Esophagus muscularis mucosa (tissue), 4 donors: ENCODE measurements at regions not wholly inside any gene's neighbourhood (a gene's known extent, or its start where the extent isn't known, plus 50 kb on each side); places are given as distances from the start of the nearest gene placed in this dataset.

ENCODE experiments used
- DNase-seq: peaks from one replicate; pipeline ENCODE4 v3.0.0-alpha.2; 2017; ENCODE audit errors: extremely low spot score
- H3K27ac ChIP-seq, 4 donors: fragments of 200-600 bp; sonication (generic); replicated peaks in 1 of 4; 1 replicate in 3 of 4; 2 replicates in 1 of 4; pipeline ENCODE4 v1.5.1; 2016 to 2019; ENCODE audit warnings: mild to moderate bottlenecking in 1 of 4
- H3K27me3 ChIP-seq, 4 donors: fragments of 200-600 bp; sonication (generic); one replicate each; pipeline versions ENCODE4 v1.5.1 to v1.6.0; 2016 to 2019
- H3K36me3 ChIP-seq, 4 donors: fragments of 200-600 bp; sonication (generic); one replicate each; pipeline ENCODE4 v1.5.1; 2016 to 2019
- H3K4me1 ChIP-seq, 4 donors: fragments of 200-600 bp; sonication (generic); one replicate each; pipeline ENCODE4 v1.5.1; 2016 to 2019
- H3K4me3 ChIP-seq, 4 donors: fragments of 200-600 bp; sonication (generic); 1 replicate in 2 of 4; 2 replicates in 2 of 4; pipeline ENCODE4 v1.5.1; 2016 to 2019; ENCODE audit warnings: mild to moderate bottlenecking in 4 of 4, moderate library complexity in 1 of 4
- H3K9me3 ChIP-seq, 4 donors: fragments of 200-600 bp; sonication (generic); 1 replicate in 3 of 4; 2 replicates in 1 of 4; pipeline ENCODE4 v1.5.1; 2016 to 2019
- EP300 ChIP-seq: sonication (generic); formaldehyde crosslinking; IDR thresholded peaks from one replicate; pipeline ENCODE4 v1.6.1; 2017; ENCODE audit warnings: antibody characterized with exemption
- POLR2A ChIP-seq: fragments of 450-650 bp; IDR thresholded peaks from one replicate; pipeline ENCODE4 v1.6.1; 2017; ENCODE audit warnings: antibody characterized with exemption, moderate library complexity, mild to moderate bottlenecking, low read depth
- POLR2AphosphoS5 ChIP-seq, 2 donors: sonication (generic); formaldehyde crosslinking; IDR thresholded peaks; one replicate each; pipeline ENCODE4 v1.6.1; 2017; ENCODE audit warnings: antibody characterized with exemption in 2 of 2
- WGBS: methylation state at CpG from one replicate; pipeline ENCODE4 v1.1.5; 2018; 5-methylcytosine and 5-hydroxymethylcytosine counted together
- intact Hi-C: fragments of 100-400 bp; cut with DNase I; formaldehyde crosslinking; loops from one replicate; pipeline ENCODE4 v1.15.1; 2023
- TF ChIP-seq, protein P1 (sequence below), 3 experiments: fragments of 200-600 bp in 2 of 3; fragments of 450-650 bp in 1 of 3; sonication (generic) in 2 of 3; IDR thresholded peaks; one replicate each; pipeline ENCODE4 v1.5.1; 2017 to 2019; ENCODE audit warnings: antibody characterized with exemption in 3 of 3, mild to moderate bottlenecking in 2 of 3, moderate library complexity in 1 of 3

DNA sequence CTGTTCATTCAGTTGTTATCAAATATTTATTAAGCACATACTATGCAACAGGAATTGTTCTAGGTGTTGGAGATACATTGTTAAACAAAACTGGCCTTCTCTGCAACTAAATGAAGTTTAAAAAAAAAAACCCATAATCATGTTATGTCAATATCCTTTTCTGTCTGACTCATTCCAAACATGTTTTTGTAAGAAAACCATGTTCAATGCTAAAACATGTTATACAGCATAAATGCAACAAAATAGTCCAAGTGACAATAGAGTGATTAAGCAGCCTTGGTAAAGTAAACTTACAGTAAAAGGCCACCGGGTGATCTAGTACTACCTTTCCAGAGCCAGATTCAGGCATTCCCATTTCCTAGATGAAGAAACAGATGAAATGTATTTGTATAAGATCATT, 278.0 kb upstream of the NECTIN3 start:
- 90% methylated on average over 1 of the region's 1 CpG for WGBS
- TF ChIP-seq POLR2A (no peak), POLR2AphosphoS5 (IDR thresholded peaks at IDR 0.05) (no peak), EP300 (no peak)
- TF ChIP-seq, protein P1, sequence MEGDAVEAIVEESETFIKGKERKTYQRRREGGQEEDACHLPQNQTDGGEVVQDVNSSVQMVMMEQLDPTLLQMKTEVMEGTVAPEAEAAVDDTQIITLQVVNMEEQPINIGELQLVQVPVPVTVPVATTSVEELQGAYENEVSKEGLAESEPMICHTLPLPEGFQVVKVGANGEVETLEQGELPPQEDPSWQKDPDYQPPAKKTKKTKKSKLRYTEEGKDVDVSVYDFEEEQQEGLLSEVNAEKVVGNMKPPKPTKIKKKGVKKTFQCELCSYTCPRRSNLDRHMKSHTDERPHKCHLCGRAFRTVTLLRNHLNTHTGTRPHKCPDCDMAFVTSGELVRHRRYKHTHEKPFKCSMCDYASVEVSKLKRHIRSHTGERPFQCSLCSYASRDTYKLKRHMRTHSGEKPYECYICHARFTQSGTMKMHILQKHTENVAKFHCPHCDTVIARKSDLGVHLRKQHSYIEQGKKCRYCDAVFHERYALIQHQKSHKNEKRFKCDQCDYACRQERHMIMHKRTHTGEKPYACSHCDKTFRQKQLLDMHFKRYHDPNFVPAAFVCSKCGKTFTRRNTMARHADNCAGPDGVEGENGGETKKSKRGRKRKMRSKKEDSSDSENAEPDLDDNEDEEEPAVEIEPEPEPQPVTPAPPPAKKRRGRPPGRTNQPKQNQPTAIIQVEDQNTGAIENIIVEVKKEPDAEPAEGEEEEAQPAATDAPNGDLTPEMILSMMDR (IDR thresholded peaks at IDR 0.05) = no peak
- Histone ChIP-seq H3K4me1 (no peaks in the 10 kb centered on the region), H3K27me3 (no peaks in the 10 kb centered on the region), H3K27ac (no peak overlapping the region), H3K9me3 (no peaks in the 10 kb centered on the region), H3K4me3 (no peak overlapping the region), H3K36me3 (no peaks in the 10 kb centered on the region)
- intact Hi-C loops = no loop called here
- no peak for DNase-seq

DNA sequence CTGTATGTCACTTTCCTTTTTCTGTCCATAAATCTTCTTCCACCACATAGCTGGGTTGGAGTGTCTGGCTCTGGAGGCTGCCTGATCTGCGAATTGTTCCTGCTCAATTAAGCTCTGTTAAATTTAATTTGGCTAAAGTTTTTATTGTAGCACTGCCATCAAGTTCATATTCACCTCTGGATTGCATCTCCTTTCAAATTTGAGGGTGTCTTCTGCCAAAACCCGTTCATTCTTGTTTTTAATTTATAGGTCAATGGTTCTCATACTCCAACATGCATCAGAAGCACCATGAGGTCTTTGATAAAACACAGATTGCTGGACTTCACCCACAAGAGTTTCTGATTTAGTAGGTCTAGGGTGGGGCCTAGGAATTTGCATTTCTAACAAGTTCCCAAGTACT, 276.5 kb upstream of the NECTIN3 start:
- no peaks in the 10 kb centered on the region for H3K27me3 ChIP-seq

DNA sequence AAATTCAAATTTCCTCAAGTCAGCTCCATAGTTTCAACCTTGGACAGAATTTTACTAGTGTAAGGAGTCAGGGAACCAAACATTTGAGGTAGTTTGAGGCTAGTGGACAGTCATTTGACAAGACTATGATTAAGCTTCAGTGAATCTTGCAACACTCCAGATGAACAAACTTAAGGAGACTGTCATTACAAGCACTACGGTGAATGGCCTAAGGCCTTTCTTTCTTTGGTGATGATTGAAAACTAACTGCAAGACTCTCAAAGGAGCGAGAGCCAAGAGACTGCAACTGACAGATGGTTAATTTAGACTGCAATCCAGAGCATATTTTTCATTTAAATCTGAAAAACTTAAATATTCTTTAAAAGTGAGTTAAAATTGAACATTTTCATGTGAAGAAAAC, 272.3 kb upstream of the NECTIN3 start:
- intact Hi-C loops = no loop called here
- Histone ChIP-seq H3K9me3 (no peaks in the 10 kb centered on the region), H3K4me1 (no peaks in the 10 kb centered on the region), H3K27ac (no peak overlapping the region), H3K27me3 (no peaks in the 10 kb centered on the region), H3K36me3 (no peaks in the 10 kb centered on the region), H3K4me3 (no peak overlapping the region)
- TF ChIP-seq POLR2AphosphoS5 (IDR thresholded peaks at IDR 0.05) (no peak), POLR2A (no peak), EP300 (no peak)
- TF ChIP-seq, protein P1 (IDR thresholded peaks at IDR 0.05) = no peak
- 72% methylated on average over 2 of the region's 2 CpGs for WGBS
- no peak for DNase-seq

More for the DNA sequence above, 276.5 kb upstream of the NECTIN3 start:
- Histone ChIP-seq H3K27ac (no peak overlapping the region), H3K4me1 (no peaks in the 10 kb centered on the region), H3K9me3 (no peaks in the 10 kb centered on the region), H3K36me3 (no peaks in the 10 kb centered on the region), H3K4me3 (no peak overlapping the region)
- intact Hi-C loops = no loop called here
- no peak for DNase-seq
- TF ChIP-seq EP300 (no peak), POLR2A (no peak), POLR2AphosphoS5 (IDR thresholded peaks at IDR 0.05) (no peak)
- TF ChIP-seq, protein P1 (IDR thresholded peaks at IDR 0.05) = no peak
- WGBS = 75% methylated on average over 2 of the region's 2 CpGs

DNA sequence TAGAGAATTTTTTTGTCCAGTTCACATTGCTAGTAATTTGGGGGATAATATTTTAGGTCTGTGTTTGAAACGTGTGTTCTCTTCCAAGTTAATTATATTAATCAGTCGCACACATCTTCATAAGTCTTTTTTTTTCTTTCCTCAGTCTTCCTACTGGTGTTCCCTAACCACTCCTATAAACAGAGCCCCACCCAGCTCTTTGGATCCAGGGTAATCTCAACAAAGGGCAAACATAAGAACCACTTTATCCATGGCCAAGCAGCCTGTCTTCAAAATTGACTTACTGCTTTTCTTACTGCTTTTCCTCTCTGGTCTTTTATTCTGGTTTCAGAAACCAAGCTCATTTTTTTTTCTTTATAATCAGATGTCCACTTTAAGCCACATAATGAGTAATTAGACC, 266.8 kb upstream of the NECTIN3 start:
- DNase-seq = no peak
- Histone ChIP-seq H3K4me3 (no peak overlapping the region), H3K27ac (no peak overlapping the region), H3K36me3 (no peaks in the 10 kb centered on the region), H3K27me3 (no peaks in the 10 kb centered on the region), H3K4me1 (peaks cover 0 to 6% (median 0%) of the 10 kb centered on the region in 4 donors), H3K9me3 (no peaks in the 10 kb centered on the region)
- 81% methylated on average over 2 of the region's 2 CpGs for WGBS
- TF ChIP-seq, protein P1 (IDR thresholded peaks at IDR 0.05) = no peak
- no peak for TF ChIP-seq EP300
- no peak for TF ChIP-seq POLR2AphosphoS5 (IDR thresholded peaks at IDR 0.05)
- no peak for TF ChIP-seq POLR2A
- intact Hi-C loops = no loop called here

DNA sequence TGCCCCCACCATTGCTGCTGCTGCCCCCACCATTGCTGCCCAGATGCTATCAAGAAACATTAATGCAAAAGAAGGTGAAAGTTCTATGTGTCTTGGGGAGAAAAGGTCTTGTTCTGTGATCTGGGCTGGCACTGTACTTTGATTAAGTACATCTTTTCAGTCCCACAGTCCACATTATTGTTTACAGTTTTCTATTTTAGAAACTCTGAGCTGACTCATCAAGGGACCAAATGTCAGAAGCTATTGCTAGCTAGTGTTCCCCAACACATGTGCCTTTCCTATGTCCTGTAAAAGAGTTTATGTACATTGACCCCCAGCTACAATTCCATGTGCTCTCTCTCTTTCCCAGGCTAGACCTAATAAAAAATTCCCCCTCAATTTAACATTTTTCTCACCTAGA, 264.7 kb upstream of the NECTIN3 start:
- Histone ChIP-seq H3K27ac (no peak overlapping the region), H3K4me1 (peaks cover 0 to 6% (median 0%) of the 10 kb centered on the region in 4 donors), H3K27me3 (no peaks in the 10 kb centered on the region), H3K4me3 (no peak overlapping the region), H3K36me3 (no peaks in the 10 kb centered on the region), H3K9me3 (no peaks in the 10 kb centered on the region)
- TF ChIP-seq POLR2AphosphoS5 (IDR thresholded peaks at IDR 0.05) (no peak), POLR2A (no peak), EP300 (no peak)
- TF ChIP-seq, protein P1 (IDR thresholded peaks at IDR 0.05) = no peak
- intact Hi-C loops = no loop called here
- no peak for DNase-seq
